HepG2 (cell line): ENCODE measurements at regions not wholly inside any gene's neighbourhood (a gene's known extent, or its start where the extent isn't known, plus 50 kb on each side); places are given as distances from the start of the nearest gene placed in this dataset.

Experiments used
- ATAC-seq: fragments of 200-7000 bp; cut with Tn5 transposase; 3 replicates; pipeline ENCODE4 v1.9.1; 2020; ENCODE audit warnings: mild to moderate bottlenecking, moderate library complexity
- BruUV-seq: library from RNA; stranded (reverse); fragments of 400-500 nt; replicated peaks from 2 replicates; lab custom pipeline; 2021; lab: Mats Ljungman, UMichigan
- CTCF ChIA-PET: fragments of 300-600 bp; formaldehyde crosslinking; extraction: SDS; loops from one replicate; lab custom pipeline; 2021; ENCODE audit warnings: low total read pairs, inconsistent platforms, low intra/inter-chr PET ratio; lab: Yijun Ruan, JAX
- POLR2A ChIA-PET: fragments of 350-600 bp; sonication (Branson Sonifier 250); formaldehyde crosslinking; loops from one replicate; lab custom pipeline; 2020; ENCODE audit warnings: antibody characterized with exemption, inconsistent platforms; lab: Yijun Ruan, JAX
- DNase-seq: peaks from one replicate; pipeline ENCODE4 v3.0.0-alpha.2; 2015; ENCODE audit warnings: low spot score
- FAIRE-seq: peaks from 3 replicates; lab custom pipeline; 2011; peaks lifted over from hg19 to GRCh38; lab: Jason Lieb, UNC
- H2AFZ ChIP-seq: one replicate; pipeline ENCODE4 v1.6.1; 2011; ENCODE audit warnings: low read length, inconsistent platforms
- H3K27ac ChIP-seq: fragments of 300-600 bp; 3 replicates; pipeline ENCODE4 v1.8.0; 2011; ENCODE audit warnings: mixed run types, mild to moderate bottlenecking, mixed read lengths, low read length, inconsistent platforms; ENCODE audit not compliant: insufficient read depth; ENCODE audit errors: extremely low read length
- H3K27me3 ChIP-seq, 2 experiments: fragments of 200-600 bp in 1 of 2; 2 replicates in 1 of 2; 3 replicates in 1 of 2; pipeline versions ENCODE4 v1.6.0 to v1.8.0; 2011; ENCODE audit warnings: low read length in 2 of 2, mild to moderate bottlenecking in 2 of 2, moderate library complexity in 2 of 2, inconsistent platforms in 1 of 2; ENCODE audit not compliant: insufficient read depth in 2 of 2, control insufficient read depth in 1 of 2
- H3K36me3 ChIP-seq, 2 experiments: fragments of 200-600 bp in 1 of 2; replicated peaks in 1 of 2; 2 replicates in 1 of 2; 3 replicates in 1 of 2; pipeline versions ENCODE4 v1.5.1 to v1.8.0; 2011; ENCODE audit warnings: low read length in 2 of 2, inconsistent platforms in 1 of 2; ENCODE audit not compliant: insufficient read depth in 2 of 2, control insufficient read depth in 1 of 2
- H3K4me1 ChIP-seq: 2 replicates; pipeline ENCODE4 v1.5.1; 2012; ENCODE audit warnings: low read length, inconsistent platforms; ENCODE audit not compliant: insufficient read depth
- H3K4me2 ChIP-seq: 2 replicates; pipeline ENCODE4 v1.6.0; 2011; ENCODE audit warnings: low read depth, low read length, inconsistent platforms
- H3K4me3 ChIP-seq, 3 experiments: fragments of 200-600 bp in 1 of 3; sonication (generic), shearing (Covaris generic) in 1 of 3; replicated peaks in 1 of 3; 2 replicates each; pipeline ENCODE4 v1.5.1; 2011 to 2016; ENCODE audit warnings: low read length in 3 of 3, inconsistent platforms in 2 of 3, low read depth in 2 of 3, mild to moderate bottlenecking in 2 of 3, control low read depth in 1 of 3, mixed read lengths in 1 of 3; ENCODE audit not compliant: insufficient read depth in 1 of 3
- H3K79me2 ChIP-seq: one replicate; pipeline ENCODE4 v1.6.1; 2011; ENCODE audit warnings: low read length, inconsistent platforms; ENCODE audit not compliant: insufficient read depth
- H3K9ac ChIP-seq: 2 replicates; pipeline ENCODE4 v1.6.0; 2011; ENCODE audit warnings: mild to moderate bottlenecking, low read depth, low read length, inconsistent platforms; ENCODE audit not compliant: insufficient read depth
- H3K9me3 ChIP-seq: 2 replicates; pipeline ENCODE4 v1.5.1; 2012; ENCODE audit warnings: mild to moderate bottlenecking, low read length
- H4K20me1 ChIP-seq: 2 replicates; pipeline ENCODE4 v1.6.0; 2011; ENCODE audit warnings: inconsistent platforms, mild to moderate bottlenecking, low read length, moderate library complexity; ENCODE audit not compliant: insufficient read depth
- CSRNP1 ChIP-seq: sonication (generic); formaldehyde crosslinking; IDR thresholded peaks from 2 replicates; pipeline ENCODE4 v1.8.1; 2023; ENCODE audit warnings: mild to moderate bottlenecking, missing genetic modification reagents
- GATA4 ChIP-seq: sonication (generic); IDR thresholded peaks from 2 replicates; pipeline ENCODE4 v1.6.1; 2016; ENCODE audit warnings: antibody characterized with exemption, low read depth, borderline replicate concordance
- GLI4 ChIP-seq: sonication (generic); formaldehyde crosslinking; IDR thresholded peaks from 2 replicates; pipeline ENCODE4 v1.5.1; 2020; ENCODE audit warnings: missing genetic modification reagents, mild to moderate bottlenecking, moderate library complexity, borderline replicate concordance
- HOMEZ ChIP-seq: IDR thresholded peaks from 2 replicates; pipeline ENCODE4 v1.6.1; 2016; ENCODE audit warnings: low read depth
- KAT7 ChIP-seq: IDR thresholded peaks from 2 replicates; pipeline ENCODE4 v1.6.1; 2018; ENCODE audit warnings: borderline replicate concordance, missing compliant biosample characterization
- PCBP1 ChIP-seq: fragments of 200-400 bp; formaldehyde crosslinking; IDR thresholded peaks from 2 replicates; pipeline ENCODE4 v1.6.1; 2017; ENCODE audit warnings: mild to moderate bottlenecking, low read depth, low read length, borderline replicate concordance
- RBFOX2 ChIP-seq: fragments of 200-400 bp; formaldehyde crosslinking; IDR thresholded peaks from 2 replicates; pipeline ENCODE4 v1.6.1; 2017; ENCODE audit warnings: low read depth, mild to moderate bottlenecking, low read length
- TARDBP ChIP-seq: sonication (generic); formaldehyde crosslinking; IDR thresholded peaks from 2 replicates; pipeline ENCODE4 v1.8.0; 2022; ENCODE audit warnings: mild to moderate bottlenecking, missing genetic modification reagents
- ZBTB44 ChIP-seq: sonication (generic); formaldehyde crosslinking; IDR thresholded peaks from 2 replicates; pipeline ENCODE4 v1.4.0; 2020; ENCODE audit warnings: missing genetic modification reagents
- ZBTB7A ChIP-seq: sonication (generic); formaldehyde crosslinking; IDR thresholded peaks from 2 replicates; pipeline ENCODE4 v1.8.0; 2022; ENCODE audit warnings: mild to moderate bottlenecking, missing genetic modification reagents
- ZFP36L1 ChIP-seq: sonication (generic); formaldehyde crosslinking; IDR thresholded peaks from 2 replicates; pipeline ENCODE4 v1.8.0; 2022; ENCODE audit warnings: mild to moderate bottlenecking, missing genetic modification reagents, moderate library complexity
- ZNF230 ChIP-seq: sonication (generic); formaldehyde crosslinking; IDR thresholded peaks from 2 replicates; pipeline ENCODE4 v1.4.0; 2020; ENCODE audit warnings: mild to moderate bottlenecking, missing genetic modification reagents
- ZNF260 ChIP-seq: sonication (generic); formaldehyde crosslinking; IDR thresholded peaks from 2 replicates; pipeline ENCODE4 v1.4.0; 2020; ENCODE audit warnings: missing genetic modification reagents, low read depth, mild to moderate bottlenecking, borderline replicate concordance
- ZNF761 ChIP-seq: sonication (generic); formaldehyde crosslinking; conservative IDR thresholded peaks from 2 replicates; pipeline ENCODE4 v1.4.0; 2020; ENCODE audit warnings: mild to moderate bottlenecking, missing genetic modification reagents
- WGBS: methylation state at CpG from one replicate; pipeline ENCODE4 v1.1.6; 2017; ENCODE audit warnings: low lambda C conversion rate; 5-methylcytosine and 5-hydroxymethylcytosine counted together
- in situ Hi-C: cut with HindIII; loops from 2 replicates; pipeline ENCODE4 v1.10.0; 2017; ENCODE audit warnings: low pct_unique_long_range_greater_than_20kb; ENCODE audit not compliant: extremely low pct_ligation_motif_present
- intact Hi-C: fragments of 100-400 bp; cut with micrococcal nuclease; formaldehyde crosslinking; loops from one replicate; pipeline ENCODE4 v1.10.0; 2022; ENCODE audit not compliant: unreplicated experiment

GRCh38 chr18:40216856-40217255 is 1738.2 kb upstream of the PIK3C3 start (continued):
- TF ChIP-seq RBFOX2 = no peak
- no peak for TF ChIP-seq PCBP1

GRCh38 chr18:40215979-40216378 is 1739.1 kb upstream of the PIK3C3 start:
- ATAC-seq = no peak
- 0% methylated on average over 3 of the region's 4 CpGs for WGBS
- CTCF ChIA-PET = no interaction called here

More at GRCh38 chr18:40215979-40216378, 1739.1 kb upstream of the PIK3C3 start:
- H3K27me3 ChIP-seq = no peaks in the 10 kb centered on the region
- no peaks in the 10 kb centered on the region for H3K79me2 ChIP-seq
- H3K9me3 ChIP-seq = no peaks in the 10 kb centered on the region
- POLR2A ChIA-PET = no interaction called here
- H4K20me1 ChIP-seq = no peaks in the 10 kb centered on the region
- in situ Hi-C loops = no loop called here
- no peak overlapping the region for H3K4me2 ChIP-seq
- H2AFZ ChIP-seq = no peak overlapping the region
- TF ChIP-seq HOMEZ (CRISPR knock-in tag) (no peak), ZNF230 (CRISPR knock-in tag) (no peak), GATA4 (no peak), CSRNP1 (CRISPR knock-in tag) (no peak), ZFP36L1 (CRISPR knock-in tag) (no peak), KAT7 (CRISPR knock-in tag) (no peak), ZBTB44 (CRISPR knock-in tag) (no peak), ZNF761 (CRISPR knock-in tag) (no peak), ZBTB7A (no peak), GLI4 (no peak), TARDBP (CRISPR knock-in tag) (no peak), ZNF260 (CRISPR knock-in tag) (no peak)
- intact Hi-C loops = no loop called here
- no peak overlapping the region for H3K27ac ChIP-seq
- no peaks in the 10 kb centered on the region for H3K4me1 ChIP-seq
- no peaks in the 10 kb centered on the region for H3K36me3 ChIP-seq
- no TSS peak for BruUV-seq
- DNase-seq (no peak), FAIRE-seq (no peak)
- H3K9ac ChIP-seq = no peak overlapping the region
- no peak overlapping the region for H3K4me3 ChIP-seq
